Endothelial cell (in vitro differentiated cells): ENCODE measurements at regions not wholly inside any gene's neighbourhood (a gene's known extent, or its start where the extent isn't known, plus 50 kb on each side); places are given as distances from the start of the nearest gene placed in this dataset.
A peak's percentile ranks its signal among the peaks of the same experiment; 100 is the strongest.

Source experiments
- DNase-seq: peaks from one replicate; pipeline ENCODE4 v3.0.0; 2021; ENCODE audit warnings: low spot score
- H3K27ac Mint-ChIP-seq: one replicate; pipeline ENCODE4 v1.8.0; 2021; ENCODE audit warnings: mixed read lengths, inconsistent platforms; ENCODE audit not compliant: unreplicated experiment
- H3K27me3 Mint-ChIP-seq: one replicate; pipeline ENCODE4 v1.8.0; 2021; ENCODE audit warnings: mild to moderate bottlenecking, moderate library complexity, mixed read lengths, inconsistent platforms; ENCODE audit not compliant: unreplicated experiment
- H3K36me3 Mint-ChIP-seq: one replicate; pipeline ENCODE4 v1.8.0; 2021; ENCODE audit warnings: mild to moderate bottlenecking, low read depth, mixed read lengths, inconsistent platforms; ENCODE audit not compliant: unreplicated experiment
- H3K4me1 Mint-ChIP-seq: one replicate; pipeline ENCODE4 v1.8.0; 2021; ENCODE audit warnings: mild to moderate bottlenecking, mixed read lengths, inconsistent platforms; ENCODE audit not compliant: unreplicated experiment
- H3K4me3 Mint-ChIP-seq: one replicate; pipeline ENCODE4 v1.8.0; 2021; ENCODE audit warnings: mild to moderate bottlenecking, mixed read lengths, inconsistent platforms; ENCODE audit not compliant: unreplicated experiment
- H3K9me3 Mint-ChIP-seq: one replicate; pipeline ENCODE4 v1.8.0; 2021; ENCODE audit warnings: mixed read lengths, inconsistent platforms; ENCODE audit not compliant: unreplicated experiment
- TF ChIP-seq, protein P1 (sequence below): fragments of 200-600 bp; sonication (generic); IDR thresholded peaks from one replicate; pipeline ENCODE4 v1.5.0; 2021; ENCODE audit warnings: antibody characterized with exemption; ENCODE audit not compliant: unreplicated experiment

DNA sequence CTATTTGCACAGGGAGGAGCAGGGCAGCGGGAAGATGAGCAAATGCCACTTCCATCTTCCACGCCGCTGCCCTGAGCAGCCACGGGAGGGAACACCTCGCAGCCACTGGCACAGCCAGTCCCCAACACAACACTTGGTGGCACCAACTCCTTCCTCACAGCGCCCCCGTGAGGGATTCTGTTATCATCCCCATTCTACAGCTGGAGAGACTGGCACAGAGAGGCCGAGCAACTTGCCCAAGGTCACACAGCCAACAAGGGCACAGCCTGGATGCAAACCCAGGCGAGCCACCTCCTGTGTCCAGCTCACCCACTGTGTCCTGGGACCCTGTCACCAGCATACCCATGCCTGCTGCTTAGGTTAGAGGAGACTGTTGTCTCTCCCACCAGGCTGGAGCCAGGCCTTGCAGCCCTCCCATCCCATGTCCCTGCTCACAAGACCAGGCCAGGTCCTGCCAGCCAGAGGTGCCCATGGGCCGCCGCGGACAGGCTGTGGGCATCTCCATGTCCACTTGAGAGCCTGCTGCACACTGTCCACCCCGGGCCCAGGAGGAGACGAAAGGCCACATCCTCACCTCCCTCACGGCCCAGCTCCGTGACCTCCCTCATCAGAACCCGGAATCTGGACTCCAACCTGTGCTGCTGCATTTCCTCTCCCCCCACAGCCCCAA is 57.0 kb downstream of the NCOR2 start:
- Mint-ChIP-seq H3K27ac (peak overlapping the region; percentile 68), H3K36me3 (peaks cover 4% of the 10 kb centered on the region), H3K4me3 (no peak overlapping the region), H3K27me3 (peaks cover 6% of the 10 kb centered on the region), H3K9me3 (no peaks in the 10 kb centered on the region), H3K4me1 (peaks cover 40% of the 10 kb centered on the region)
- no peak for DNase-seq
- TF ChIP-seq, protein P1, sequence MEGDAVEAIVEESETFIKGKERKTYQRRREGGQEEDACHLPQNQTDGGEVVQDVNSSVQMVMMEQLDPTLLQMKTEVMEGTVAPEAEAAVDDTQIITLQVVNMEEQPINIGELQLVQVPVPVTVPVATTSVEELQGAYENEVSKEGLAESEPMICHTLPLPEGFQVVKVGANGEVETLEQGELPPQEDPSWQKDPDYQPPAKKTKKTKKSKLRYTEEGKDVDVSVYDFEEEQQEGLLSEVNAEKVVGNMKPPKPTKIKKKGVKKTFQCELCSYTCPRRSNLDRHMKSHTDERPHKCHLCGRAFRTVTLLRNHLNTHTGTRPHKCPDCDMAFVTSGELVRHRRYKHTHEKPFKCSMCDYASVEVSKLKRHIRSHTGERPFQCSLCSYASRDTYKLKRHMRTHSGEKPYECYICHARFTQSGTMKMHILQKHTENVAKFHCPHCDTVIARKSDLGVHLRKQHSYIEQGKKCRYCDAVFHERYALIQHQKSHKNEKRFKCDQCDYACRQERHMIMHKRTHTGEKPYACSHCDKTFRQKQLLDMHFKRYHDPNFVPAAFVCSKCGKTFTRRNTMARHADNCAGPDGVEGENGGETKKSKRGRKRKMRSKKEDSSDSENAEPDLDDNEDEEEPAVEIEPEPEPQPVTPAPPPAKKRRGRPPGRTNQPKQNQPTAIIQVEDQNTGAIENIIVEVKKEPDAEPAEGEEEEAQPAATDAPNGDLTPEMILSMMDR: no peak

DNA sequence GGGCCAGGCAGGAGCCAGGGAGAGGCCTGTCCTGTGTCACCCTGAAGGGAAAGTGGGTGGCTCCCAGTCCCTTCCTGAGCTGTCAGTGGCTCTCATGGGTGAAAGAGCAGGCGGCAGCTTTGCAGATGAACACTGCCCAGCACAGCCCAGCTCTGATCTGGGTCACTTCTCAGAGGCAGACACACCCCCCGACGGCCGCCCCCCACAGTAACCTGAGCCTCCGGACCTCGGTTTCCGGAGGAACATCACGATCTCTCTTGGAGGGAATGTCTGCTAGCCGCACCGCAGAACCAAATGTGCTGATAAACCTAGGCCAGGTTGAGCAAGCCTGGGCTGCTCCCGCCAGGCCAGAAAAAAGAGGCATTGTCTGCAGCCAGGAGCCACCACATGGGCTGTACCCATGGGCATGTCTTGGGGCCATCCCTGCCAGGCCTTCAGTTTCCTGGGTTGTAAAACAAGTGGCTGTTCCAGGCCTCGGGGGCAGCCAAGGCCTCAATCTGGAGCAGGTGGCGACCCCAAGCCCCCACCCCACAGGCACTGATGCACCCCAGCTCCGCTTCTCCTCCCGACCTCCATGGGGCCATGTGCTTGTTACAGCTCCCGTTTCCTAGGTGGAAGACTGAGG is 57.6 kb downstream of the NCOR2 start:
- peaks cover 40% of the 10 kb centered on the region for H3K4me1 Mint-ChIP-seq
- H3K36me3 Mint-ChIP-seq: peaks cover 4% of the 10 kb centered on the region
- H3K27me3 Mint-ChIP-seq: peaks cover 6% of the 10 kb centered on the region
- TF ChIP-seq, protein P1: no peak
- no peak overlapping the region for H3K4me3 Mint-ChIP-seq
- no peaks in the 10 kb centered on the region for H3K9me3 Mint-ChIP-seq
- no peak for DNase-seq
- H3K27ac Mint-ChIP-seq: no peak overlapping the region

GRCh38 chr12:124509300-124509675 is 58.1 kb downstream of the NCOR2 start:
- Mint-ChIP-seq H3K4me1 (peaks cover 44% of the 10 kb centered on the region), H3K4me3 (no peak overlapping the region)

DNA sequence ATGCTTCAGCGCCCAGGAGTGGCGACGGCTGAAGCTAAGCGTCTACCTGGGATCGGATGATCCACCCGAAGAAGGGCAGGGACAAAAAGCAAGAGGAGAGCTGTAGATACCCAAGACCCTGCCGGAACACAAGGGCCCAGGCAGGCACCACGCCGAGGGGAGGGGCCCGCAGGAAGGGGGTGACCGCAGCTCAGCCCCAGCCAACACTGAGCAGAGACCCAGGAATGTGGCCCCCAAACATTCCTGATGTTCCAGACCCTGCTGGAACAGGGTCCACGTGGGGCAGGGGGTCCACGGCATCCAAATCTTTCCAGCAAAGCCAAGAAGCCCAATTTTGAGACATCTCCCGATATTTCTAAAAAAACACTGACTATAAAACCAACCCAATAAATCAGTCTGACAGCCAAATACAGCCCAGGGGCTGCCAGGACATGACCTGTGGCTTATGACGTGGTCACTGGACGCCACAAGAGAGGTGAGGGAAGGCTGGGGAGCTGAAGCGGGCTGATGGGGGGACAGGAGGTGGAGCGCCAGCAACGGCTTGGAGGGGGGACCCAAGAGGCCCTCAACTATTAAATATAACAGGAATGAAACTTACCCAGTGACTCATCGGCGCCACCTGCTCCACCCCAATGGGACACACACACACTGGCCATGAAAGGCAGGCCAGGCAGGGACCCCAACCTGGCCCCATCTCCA is 58.9 kb downstream of the NCOR2 start:
- peak overlapping the region; percentile 42 for H3K27ac Mint-ChIP-seq
- H3K9me3 Mint-ChIP-seq: no peaks in the 10 kb centered on the region
- TF ChIP-seq, protein P1: no peak
- H3K36me3 Mint-ChIP-seq: peaks cover 6% of the 10 kb centered on the region
- peaks cover 9% of the 10 kb centered on the region for H3K27me3 Mint-ChIP-seq
- no peak overlapping the region for H3K4me3 Mint-ChIP-seq
- peaks cover 40% of the 10 kb centered on the region for H3K4me1 Mint-ChIP-seq
- no peak for DNase-seq

More at GRCh38 chr12:124509300-124509675, 58.1 kb downstream of the NCOR2 start:
- no peak for DNase-seq
- H3K36me3 Mint-ChIP-seq: peaks cover 4% of the 10 kb centered on the region
- H3K9me3 Mint-ChIP-seq: no peaks in the 10 kb centered on the region
- H3K27ac Mint-ChIP-seq: peak overlapping the region; percentile 24
- TF ChIP-seq, protein P1: no peak
- H3K27me3 Mint-ChIP-seq: peaks cover 8% of the 10 kb centered on the region
